ENCODE measurements at regions not wholly inside any gene's neighbourhood (a gene's known extent, or its start where the extent isn't known, plus 50 kb on each side); places are given as distances from the start of the nearest gene placed in this dataset.

GRCh38 chr21:29405503-29406122, 106.9 kb downstream of the BACH1 start (continued):
- 0 out of 4 replicates have a peak, but pooled peaks of 1 of the 2 experiments have one; percentile 30 for TF ChIP-seq BCLAF1 (IDR thresholded peaks at IDR 0.05; ENCODE audit: borderline replicate concordance in 1 of 2, control insufficient read depth in 1 of 2, low read depth in 2 of 2, low read length in 1 of 2)
- TF ChIP-seq ZNF449 (CRISPR knock-in tag; IDR thresholded peaks at IDR 0.05) = no peak
- no peak for TF ChIP-seq SMC3 (conservative IDR thresholded peaks at IDR 0.05; ENCODE audit: insufficient read depth, low read depth, low read length)
- no peak for TF ChIP-seq CC2D1A (IDR thresholded peaks at IDR 0.05)
- no peak for TF ChIP-seq TAL1 (IDR thresholded peaks at IDR 0.05)
- TF ChIP-seq ZFP30 (CRISPR knock-in tag; IDR thresholded peaks at IDR 0.05; ENCODE audit: borderline replicate concordance) = no peak
- no peak for TF ChIP-seq JUNB (CRISPR knock-in tag; conservative IDR thresholded peaks at IDR 0.05)
- no peak for TF ChIP-seq YY1 (IDR thresholded peaks at IDR 0.05; ENCODE audit: borderline replicate concordance in 1 of 3, control insufficient read depth in 1 of 3, extremely low read depth in 1 of 3, insufficient read depth in 3 of 3, insufficient read length in 1 of 3, insufficient replicate concordance in 2 of 3, low read depth in 1 of 3, low read length in 2 of 3)
- no peak for TF ChIP-seq POLR2G (IDR thresholded peaks at IDR 0.05; ENCODE audit: low read depth, low read length)
- no peak for TF ChIP-seq NFE2 (IDR thresholded peaks at IDR 0.05; ENCODE audit: low read depth)
- TF ChIP-seq RBFOX2 (IDR thresholded peaks at IDR 0.05; ENCODE audit: low read depth, low read length) = no peak
- TF ChIP-seq, protein P1, sequence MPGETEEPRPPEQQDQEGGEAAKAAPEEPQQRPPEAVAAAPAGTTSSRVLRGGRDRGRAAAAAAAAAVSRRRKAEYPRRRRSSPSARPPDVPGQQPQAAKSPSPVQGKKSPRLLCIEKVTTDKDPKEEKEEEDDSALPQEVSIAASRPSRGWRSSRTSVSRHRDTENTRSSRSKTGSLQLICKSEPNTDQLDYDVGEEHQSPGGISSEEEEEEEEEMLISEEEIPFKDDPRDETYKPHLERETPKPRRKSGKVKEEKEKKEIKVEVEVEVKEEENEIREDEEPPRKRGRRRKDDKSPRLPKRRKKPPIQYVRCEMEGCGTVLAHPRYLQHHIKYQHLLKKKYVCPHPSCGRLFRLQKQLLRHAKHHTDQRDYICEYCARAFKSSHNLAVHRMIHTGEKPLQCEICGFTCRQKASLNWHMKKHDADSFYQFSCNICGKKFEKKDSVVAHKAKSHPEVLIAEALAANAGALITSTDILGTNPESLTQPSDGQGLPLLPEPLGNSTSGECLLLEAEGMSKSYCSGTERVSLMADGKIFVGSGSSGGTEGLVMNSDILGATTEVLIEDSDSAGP (CRISPR knock-in tag; IDR thresholded peaks at IDR 0.05) = no peak
- TF ChIP-seq ZC3H8 (IDR thresholded peaks at IDR 0.05) = no peak
- TF ChIP-seq ZNF639 (CRISPR knock-in tag; conservative IDR thresholded peaks at IDR 0.05 in 1 of 2, IDR thresholded peaks at IDR 0.05 in 1 of 2) = no peak
- TF ChIP-seq MECOM (CRISPR knock-in tag; IDR thresholded peaks at IDR 0.05) = no peak
- no peak for TF ChIP-seq ELF4 (CRISPR knock-in tag; IDR thresholded peaks at IDR 0.05)
- TF ChIP-seq, protein P2, sequence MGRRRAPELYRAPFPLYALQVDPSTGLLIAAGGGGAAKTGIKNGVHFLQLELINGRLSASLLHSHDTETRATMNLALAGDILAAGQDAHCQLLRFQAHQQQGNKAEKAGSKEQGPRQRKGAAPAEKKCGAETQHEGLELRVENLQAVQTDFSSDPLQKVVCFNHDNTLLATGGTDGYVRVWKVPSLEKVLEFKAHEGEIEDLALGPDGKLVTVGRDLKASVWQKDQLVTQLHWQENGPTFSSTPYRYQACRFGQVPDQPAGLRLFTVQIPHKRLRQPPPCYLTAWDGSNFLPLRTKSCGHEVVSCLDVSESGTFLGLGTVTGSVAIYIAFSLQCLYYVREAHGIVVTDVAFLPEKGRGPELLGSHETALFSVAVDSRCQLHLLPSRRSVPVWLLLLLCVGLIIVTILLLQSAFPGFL (CRISPR knock-in tag; IDR thresholded peaks at IDR 0.05) = no peak
- TF ChIP-seq ZNF121 (CRISPR knock-in tag; conservative IDR thresholded peaks at IDR 0.05) = peak; percentile 70
